Erythroblast (primary cell): ENCODE measurements at regions not wholly inside any gene's neighbourhood (a gene's known extent, or its start where the extent isn't known, plus 50 kb on each side); places are given as distances from the start of the nearest gene placed in this dataset.

Source experiments
- GATA1 ChIP-seq: IDR thresholded peaks from 2 replicates; pipeline ENCODE4 v1.6.1; 2011; ENCODE audit warnings: low read depth, mild to moderate bottlenecking, control low read depth, low read length, moderate library complexity
- POLR2A ChIP-seq: IDR thresholded peaks from 2 replicates; pipeline ENCODE4 v1.6.1; 2011; ENCODE audit warnings: mild to moderate bottlenecking, low read length

DNA sequence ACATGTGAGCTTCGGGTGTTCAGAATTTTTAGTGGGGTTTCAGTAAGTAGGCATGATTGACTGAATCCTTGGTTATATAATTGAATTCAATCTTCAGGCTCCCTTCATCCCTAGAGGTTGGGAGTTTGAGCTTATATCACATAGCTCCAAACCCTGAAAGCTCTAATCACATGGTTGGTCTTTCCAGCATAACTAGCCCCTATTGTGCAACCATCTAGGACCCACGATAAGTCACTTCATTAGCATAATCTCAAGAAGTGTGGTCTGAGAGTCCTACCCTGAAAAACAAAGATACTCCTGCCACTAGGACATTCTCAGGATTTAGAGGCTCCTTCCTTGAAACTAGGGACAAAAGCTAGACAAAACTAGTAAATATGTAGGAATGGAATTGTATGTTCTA, 348.9 kb upstream of the CBLB start:
- TF ChIP-seq POLR2A (no peak), GATA1 (no peak)
